ENCODE measurements at regions not wholly inside any gene's neighbourhood (a gene's known extent, or its start where the extent isn't known, plus 50 kb on each side); places are given as distances from the start of the nearest gene placed in this dataset.

- H3K27ac Mint-ChIP-seq = peak overlapping the region; percentile 46
- H3K9me3 Mint-ChIP-seq = peaks cover 4% of the 10 kb centered on the region
- no peak overlapping the region for H3K4me3 Mint-ChIP-seq
- H3K27me3 Mint-ChIP-seq (ENCODE audit: low read depth) = peaks cover 3% of the 10 kb centered on the region
- H3K36me3 Mint-ChIP-seq (ENCODE audit: low read depth) = peaks cover 5% of the 10 kb centered on the region
- H3K4me1 Mint-ChIP-seq (ENCODE audit: low read depth) = peaks cover 47% of the 10 kb centered on the region
Observed at GRCh38 chr2:8537562-8538155, 144.2 kb upstream of the ID2 start.

GRCh38 chr2:8538531-8538930 is 143.3 kb upstream of the ID2 start:
- Mint-ChIP-seq H3K36me3 (ENCODE audit: low read depth) (peaks cover 5% of the 10 kb centered on the region), H3K27ac (peak overlapping the region; percentile 46), H3K4me1 (ENCODE audit: low read depth) (peaks cover 55% of the 10 kb centered on the region), H3K4me3 (no peak overlapping the region), H3K27me3 (ENCODE audit: low read depth) (peaks cover 3% of the 10 kb centered on the region), H3K9me3 (no peaks in the 10 kb centered on the region)

- H3K36me3 Mint-ChIP-seq (ENCODE audit: low read depth) = peaks cover 5% of the 10 kb centered on the region
- peaks cover 3% of the 10 kb centered on the region for H3K27me3 Mint-ChIP-seq (ENCODE audit: low read depth)
- H3K4me1 Mint-ChIP-seq (ENCODE audit: low read depth) = peaks cover 58% of the 10 kb centered on the region
- no peaks in the 10 kb centered on the region for H3K9me3 Mint-ChIP-seq
- peak overlapping the region; percentile 31 for H3K27ac Mint-ChIP-seq
- H3K4me3 Mint-ChIP-seq = no peak overlapping the region
Observed at GRCh38 chr2:8538931-8539621, 142.8 kb upstream of the ID2 start.

- H3K9me3 Mint-ChIP-seq = no peaks in the 10 kb centered on the region
- H3K27ac Mint-ChIP-seq = peak overlapping the region; percentile 88
- peaks cover 5% of the 10 kb centered on the region for H3K36me3 Mint-ChIP-seq (ENCODE audit: low read depth)
- H3K4me3 Mint-ChIP-seq = no peak overlapping the region
- H3K4me1 Mint-ChIP-seq (ENCODE audit: low read depth) = peaks cover 67% of the 10 kb centered on the region
- H3K27me3 Mint-ChIP-seq (ENCODE audit: low read depth) = peaks cover 3% of the 10 kb centered on the region
Observed at GRCh38 chr2:8539743-8540551, 141.9 kb upstream of the ID2 start.

- H3K4me3 Mint-ChIP-seq = peak overlapping the region; percentile 21
- H3K9me3 Mint-ChIP-seq = no peaks in the 10 kb centered on the region
- peak overlapping the region; percentile 88 for H3K27ac Mint-ChIP-seq
Observed at GRCh38 chr2:8540552-8541055, 141.3 kb upstream of the ID2 start.

GRCh38 chr2:8541223-8541622 is 140.6 kb upstream of the ID2 start:
- Mint-ChIP-seq H3K27me3 (ENCODE audit: low read depth) (peaks cover 3% of the 10 kb centered on the region), H3K27ac (peak overlapping the region; percentile 88), H3K36me3 (ENCODE audit: low read depth) (peaks cover 5% of the 10 kb centered on the region), H3K4me1 (ENCODE audit: low read depth) (peaks cover 75% of the 10 kb centered on the region), H3K9me3 (no peaks in the 10 kb centered on the region), H3K4me3 (peak overlapping the region; percentile 58)

More at GRCh38 chr2:8540552-8541055, 141.3 kb upstream of the ID2 start:
- Mint-ChIP-seq H3K27me3 (ENCODE audit: low read depth) (peaks cover 3% of the 10 kb centered on the region), H3K36me3 (ENCODE audit: low read depth) (peaks cover 5% of the 10 kb centered on the region), H3K4me1 (ENCODE audit: low read depth) (peaks cover 72% of the 10 kb centered on the region)

GRCh38 chr2:8541636-8542035 is 140.2 kb upstream of the ID2 start:
- peaks cover 3% of the 10 kb centered on the region for H3K27me3 Mint-ChIP-seq (ENCODE audit: low read depth)
- peak overlapping the region; percentile 88 for H3K27ac Mint-ChIP-seq
- peaks cover 5% of the 10 kb centered on the region for H3K36me3 Mint-ChIP-seq (ENCODE audit: low read depth)
- no peaks in the 10 kb centered on the region for H3K9me3 Mint-ChIP-seq
- peaks cover 75% of the 10 kb centered on the region for H3K4me1 Mint-ChIP-seq (ENCODE audit: low read depth)
- H3K4me3 Mint-ChIP-seq = peak overlapping the region; percentile 58

GRCh38 chr2:8542381-8543059 is 139.3 kb upstream of the ID2 start:
- Mint-ChIP-seq H3K36me3 (ENCODE audit: low read depth) (peaks cover 5% of the 10 kb centered on the region), H3K9me3 (no peaks in the 10 kb centered on the region), H3K4me3 (peak overlapping the region; percentile 63), H3K27me3 (ENCODE audit: low read depth) (peaks cover 3% of the 10 kb centered on the region), H3K27ac (peak overlapping the region; percentile 98), H3K4me1 (ENCODE audit: low read depth) (peaks cover 80% of the 10 kb centered on the region)

GRCh38 chr2:8543060-8543382 is 138.8 kb upstream of the ID2 start:
- H3K9me3 Mint-ChIP-seq = no peaks in the 10 kb centered on the region
- peaks cover 5% of the 10 kb centered on the region for H3K36me3 Mint-ChIP-seq (ENCODE audit: low read depth)
- peak overlapping the region; percentile 63 for H3K4me3 Mint-ChIP-seq
- H3K4me1 Mint-ChIP-seq (ENCODE audit: low read depth) = peaks cover 80% of the 10 kb centered on the region
- peaks cover 3% of the 10 kb centered on the region for H3K27me3 Mint-ChIP-seq (ENCODE audit: low read depth)
- peak overlapping the region; percentile 98 for H3K27ac Mint-ChIP-seq

GRCh38 chr2:8543383-8544170 is 138.3 kb upstream of the ID2 start:
- peaks cover 77% of the 10 kb centered on the region for H3K4me1 Mint-ChIP-seq (ENCODE audit: low read depth)
- H3K9me3 Mint-ChIP-seq = no peaks in the 10 kb centered on the region
- H3K36me3 Mint-ChIP-seq (ENCODE audit: low read depth) = peaks cover 3% of the 10 kb centered on the region
- peak overlapping the region; percentile 63 for H3K4me3 Mint-ChIP-seq
- no peaks in the 10 kb centered on the region for H3K27me3 Mint-ChIP-seq (ENCODE audit: low read depth)
- H3K27ac Mint-ChIP-seq = peak overlapping the region; percentile 98

- Mint-ChIP-seq H3K27me3 (ENCODE audit: low read depth) (no peaks in the 10 kb centered on the region), H3K4me3 (peak overlapping the region; percentile 65), H3K36me3 (ENCODE audit: low read depth) (peaks cover 3% of the 10 kb centered on the region), H3K9me3 (no peaks in the 10 kb centered on the region), H3K27ac (peak overlapping the region; percentile 98), H3K4me1 (ENCODE audit: low read depth) (peaks cover 77% of the 10 kb centered on the region)
Observed at GRCh38 chr2:8544171-8544785, 137.6 kb upstream of the ID2 start.

GRCh38 chr2:8544786-8545694 is 136.8 kb upstream of the ID2 start:
- Mint-ChIP-seq H3K4me1 (ENCODE audit: low read depth) (peaks cover 71% of the 10 kb centered on the region), H3K9me3 (no peaks in the 10 kb centered on the region), H3K36me3 (ENCODE audit: low read depth) (peaks cover 3% of the 10 kb centered on the region), H3K4me3 (peak overlapping the region; percentile 47), H3K27ac (peak overlapping the region; percentile 98), H3K27me3 (ENCODE audit: low read depth) (no peaks in the 10 kb centered on the region)
